AG04450 (cell line): ENCODE measurements at regions not wholly inside any gene's neighbourhood (a gene's known extent, or its start where the extent isn't known, plus 50 kb on each side); places are given as distances from the start of the nearest gene placed in this dataset.

Experiments
- CTCF ChIA-PET: fragments of 300-600, 350-600 bp; formaldehyde crosslinking; extraction: SDS; loops from one replicate; lab custom pipeline; 2022; ENCODE audit warnings: antibody characterized with exemption, inconsistent platforms; lab: Charles Lee
- POLR2A ChIA-PET: fragments of 350-600 bp; formaldehyde crosslinking; extraction: SDS; loops from one replicate; lab custom pipeline; 2021; ENCODE audit warnings: antibody characterized with exemption, inconsistent platforms; lab: Yijun Ruan, JAX
- DNase-seq: peaks from one replicate; pipeline ENCODE4 v3.0.0-alpha.2; 2011; ENCODE audit warnings: low read depth, low spot score
- H3K27ac ChIP-seq: one replicate; pipeline ENCODE4 v1.5.1; 2012; ENCODE audit warnings: low read depth, low read length, control low read depth
- H3K27me3 ChIP-seq: one replicate; pipeline ENCODE4 v1.6.0; 2012; ENCODE audit warnings: low read length; ENCODE audit not compliant: control insufficient read depth, insufficient read depth
- H3K4me3 ChIP-seq: 2 replicates; pipeline ENCODE4 v1.5.1; 2011; ENCODE audit warnings: mild to moderate bottlenecking, low read depth, low read length, control low read depth
- H3K9me3 ChIP-seq: 2 replicates; pipeline ENCODE4 v1.5.1; 2012; ENCODE audit warnings: low read length; ENCODE audit not compliant: control insufficient read depth, insufficient read depth
- CTCF ChIP-seq: IDR thresholded peaks from 2 replicates; pipeline ENCODE4 v1.5.1; 2011; ENCODE audit warnings: low read depth, low read length, control low read depth, inconsistent platforms

GRCh38 chr13:58266271-58266670 lies 634.7 kb downstream of the PCDH17 start:
- no peak for TF ChIP-seq CTCF
- Histone ChIP-seq H3K27me3 (no peaks in the 10 kb centered on the region), H3K4me3 (no peak overlapping the region), H3K9me3 (peaks cover 3% of the 10 kb centered on the region; the same call in 1 of the 2 replicates), H3K27ac (no peak overlapping the region)
- no peak for DNase-seq
- ChIA-PET POLR2A (no interaction called here), CTCF (no interaction called here)

- ChIA-PET CTCF (no interaction called here), POLR2A (no interaction called here)
- no peak for DNase-seq
- Histone ChIP-seq H3K4me3 (no peak overlapping the region), H3K27ac (no peak overlapping the region), H3K27me3 (no peaks in the 10 kb centered on the region), H3K9me3 (0 out of 2 replicates have a peak, but pooled peaks cover 3% of the 10 kb centered on the region)
- TF ChIP-seq CTCF = no peak
Observed at GRCh38 chr13:58298556-58299135, 667.1 kb downstream of the PCDH17 start.

- POLR2A ChIA-PET = no interaction called here
- no peak for TF ChIP-seq CTCF
- CTCF ChIA-PET = no interaction called here
Observed at GRCh38 chr13:58300224-58300623, 668.7 kb downstream of the PCDH17 start.

GRCh38 chr13:58300974-58301681 lies 669.6 kb downstream of the PCDH17 start:
- TF ChIP-seq CTCF = no peak
- no peak for DNase-seq
- Histone ChIP-seq H3K27me3 (no peaks in the 10 kb centered on the region), H3K4me3 (no peak overlapping the region), H3K9me3 (0 out of 2 replicates have a peak, but pooled peaks cover 3% of the 10 kb centered on the region), H3K27ac (no peak overlapping the region)
- CTCF ChIA-PET = no interaction called here
- POLR2A ChIA-PET = no interaction called here

More at GRCh38 chr13:58300224-58300623, 668.7 kb downstream of the PCDH17 start:
- H3K27me3 ChIP-seq = no peaks in the 10 kb centered on the region
- no peak for DNase-seq
- no peak overlapping the region for H3K27ac ChIP-seq
- no peak overlapping the region for H3K4me3 ChIP-seq
- H3K9me3 ChIP-seq = 0 out of 2 replicates have a peak, but pooled peaks cover 3% of the 10 kb centered on the region

GRCh38 chr13:58302349-58302748 lies 670.8 kb downstream of the PCDH17 start:
- H3K9me3 ChIP-seq = 0 out of 2 replicates have a peak, but pooled peaks cover 3% of the 10 kb centered on the region
- no peaks in the 10 kb centered on the region for H3K27me3 ChIP-seq
- DNase-seq = no peak
- POLR2A ChIA-PET = no interaction called here
- TF ChIP-seq CTCF = no peak
- H3K27ac ChIP-seq = no peak overlapping the region
- CTCF ChIA-PET = no interaction called here
- H3K4me3 ChIP-seq = no peak overlapping the region
